COLO829 (cell line): ENCODE measurements at regions not wholly inside any gene's neighbourhood (a gene's known extent, or its start where the extent isn't known, plus 50 kb on each side); places are given as distances from the start of the nearest gene placed in this dataset.

Experiments
- DNase-seq: peaks from one replicate; pipeline ENCODE4 v3.0.0; 2012; ENCODE audit warnings: low spot score

GRCh38 chr1:103248417-103249102, 140.2 kb upstream of the COL11A1 start:
- no peak for DNase-seq

DNA sequence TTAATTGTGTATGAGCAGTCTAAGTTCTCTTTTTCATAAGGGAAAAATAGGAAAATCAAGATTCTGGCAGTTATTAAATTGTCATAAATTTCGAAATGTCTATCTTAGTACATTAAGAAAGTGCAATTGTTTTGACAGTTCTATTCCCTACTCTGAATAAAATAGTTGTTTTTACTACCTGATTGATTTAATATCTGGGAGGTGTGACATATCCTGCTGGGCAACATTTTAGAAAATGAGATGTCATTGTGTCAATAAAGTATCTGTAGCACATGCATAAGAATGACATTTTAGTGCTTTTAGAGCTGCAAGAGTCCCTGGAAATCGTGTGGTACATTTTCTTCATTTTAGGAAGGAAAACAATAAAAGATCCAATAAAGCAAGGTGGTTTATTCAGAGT, 139.2 kb upstream of the COL11A1 start:
- no peak for DNase-seq

DNA sequence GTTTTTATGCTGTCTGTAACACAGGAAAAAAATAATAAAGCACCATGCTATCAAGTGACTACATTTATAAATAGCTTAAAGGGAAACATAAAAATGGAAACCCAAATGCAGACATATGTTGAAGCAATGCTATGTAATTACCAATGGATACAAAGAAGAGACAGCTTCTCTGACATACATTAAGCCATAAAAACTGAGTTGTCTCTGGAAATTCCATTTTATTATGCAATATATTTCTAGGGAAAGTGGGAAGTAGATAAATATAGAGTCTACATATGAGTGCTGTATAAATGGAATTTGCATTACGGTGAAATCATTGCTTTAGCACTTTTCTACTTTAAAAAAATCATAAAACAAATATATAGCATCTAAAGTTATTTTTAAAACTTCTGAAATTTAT, 135.2 kb upstream of the COL11A1 start:
- no peak for DNase-seq

GRCh38 chr1:103239034-103239433, 130.7 kb upstream of the COL11A1 start:
- DNase-seq = no peak

DNA sequence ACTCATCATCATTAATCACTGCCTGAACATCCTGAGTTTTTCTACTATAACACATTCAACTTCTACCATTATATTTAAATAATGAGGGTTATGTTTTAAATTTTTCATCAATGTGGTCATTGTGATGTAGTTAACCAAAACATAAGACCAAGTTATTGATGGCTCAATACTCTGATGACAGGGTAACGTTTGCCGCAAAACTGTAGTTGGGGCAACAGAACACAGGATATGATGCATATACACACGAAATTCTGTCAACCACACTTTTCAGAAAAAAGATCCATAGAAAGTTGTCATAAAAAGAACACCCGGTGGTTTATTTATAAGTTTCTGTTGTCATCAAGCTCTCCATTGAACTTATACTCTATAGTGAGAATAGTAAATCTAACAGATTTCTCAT, 121.7 kb upstream of the COL11A1 start:
- DNase-seq = no peak

- DNase-seq = no peak
These were observed 112.3 kb upstream of the COL11A1 start for GRCh38 chr1:103220631-103221041.

GRCh38 chr1:103218821-103219220, 110.5 kb upstream of the COL11A1 start:
- no peak for DNase-seq

- DNase-seq = no peak
These were observed 110.0 kb upstream of the COL11A1 start for GRCh38 chr1:103218369-103218768.

- no peak for DNase-seq
These were observed 102.8 kb upstream of the COL11A1 start for GRCh38 chr1:103211073-103211472.

DNA sequence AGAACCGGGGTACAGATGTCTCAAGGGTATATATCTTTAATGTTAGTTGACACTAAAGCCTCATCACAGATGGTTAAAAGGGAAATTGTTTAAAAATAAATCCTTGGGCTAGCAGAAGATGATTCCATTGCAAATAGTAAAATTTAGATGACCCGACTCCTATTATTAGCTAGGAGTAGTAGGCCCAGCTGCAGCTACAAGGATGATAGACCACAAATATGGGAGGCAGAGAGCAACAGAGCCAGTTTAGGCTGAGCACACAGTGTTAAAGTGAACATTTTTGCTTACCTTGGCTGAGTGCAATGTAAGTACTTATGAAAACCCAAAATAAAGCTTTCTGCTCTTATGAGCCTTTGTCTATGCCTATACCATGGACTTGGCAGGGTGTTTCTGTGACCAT, 100.5 kb upstream of the COL11A1 start:
- DNase-seq = no peak

- DNase-seq = no peak
These were observed 90.7 kb upstream of the COL11A1 start for GRCh38 chr1:103199001-103199400.

GRCh38 chr1:103198076-103198475, 89.8 kb upstream of the COL11A1 start:
- no peak for DNase-seq

DNA sequence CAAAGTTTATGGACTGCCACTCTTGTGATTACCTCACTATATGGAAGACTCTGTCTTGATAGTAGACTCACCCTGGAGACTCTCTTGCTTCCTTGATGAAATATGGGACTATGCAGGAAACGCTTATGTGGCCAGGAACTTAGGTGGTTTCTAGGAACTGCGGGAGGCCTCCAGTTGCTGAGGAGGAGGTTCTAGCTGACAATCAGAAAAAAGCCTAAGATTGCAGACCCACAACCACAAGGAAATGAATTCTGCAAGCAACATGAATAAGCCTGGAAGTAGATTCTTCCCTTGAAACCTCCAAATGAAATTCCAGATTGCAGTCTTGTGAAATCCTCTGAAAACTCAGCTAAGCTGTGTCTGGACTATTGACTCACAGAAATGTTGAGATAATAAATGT, 88.9 kb upstream of the COL11A1 start:
- DNase-seq = no peak

DNA sequence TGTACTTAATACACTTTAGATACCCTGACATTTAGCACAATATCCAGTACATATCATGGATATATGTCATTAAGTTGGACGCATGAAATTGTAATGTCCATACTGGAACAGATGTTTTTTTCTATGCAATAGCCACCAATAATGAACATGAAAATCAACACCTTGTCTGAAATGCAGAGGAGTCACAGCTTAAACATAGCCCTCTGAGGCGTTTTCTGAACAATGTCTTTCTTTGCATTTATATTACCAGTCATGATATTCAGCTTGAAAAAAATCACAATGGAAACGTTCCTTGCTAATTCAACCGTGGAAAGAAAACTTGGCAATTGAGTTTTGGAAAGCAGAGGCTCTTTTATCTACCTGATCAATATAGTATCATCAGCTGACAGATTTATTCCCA, 86.7 kb upstream of the COL11A1 start:
- no peak for DNase-seq

DNA sequence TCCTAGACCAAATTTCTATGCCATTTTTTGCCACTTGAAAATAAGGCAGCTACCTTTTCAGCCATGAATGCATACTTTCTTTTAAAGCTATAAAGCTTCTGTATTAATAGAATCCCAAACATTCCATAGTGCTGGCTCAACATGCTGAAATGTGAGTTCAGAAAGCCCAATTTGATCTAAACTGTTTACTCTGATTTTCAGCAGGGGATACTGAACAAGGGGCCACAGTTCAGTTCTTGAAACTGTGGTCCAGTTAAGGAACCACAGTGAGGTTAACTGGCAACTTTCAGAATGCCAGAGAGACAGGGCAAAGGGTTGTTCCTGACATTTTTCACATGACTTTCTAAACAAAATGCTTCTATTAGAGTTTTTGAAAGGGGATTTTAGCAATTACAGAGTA, 85.7 kb upstream of the COL11A1 start:
- peak; percentile 40 for DNase-seq

- no peak for DNase-seq
These were observed 83.0 kb upstream of the COL11A1 start for GRCh38 chr1:103191327-103191726.

- DNase-seq = no peak
These were observed 82.4 kb upstream of the COL11A1 start for GRCh38 chr1:103190766-103191165.

- DNase-seq = no peak
These were observed 79.4 kb upstream of the COL11A1 start for GRCh38 chr1:103187673-103188072.

DNA sequence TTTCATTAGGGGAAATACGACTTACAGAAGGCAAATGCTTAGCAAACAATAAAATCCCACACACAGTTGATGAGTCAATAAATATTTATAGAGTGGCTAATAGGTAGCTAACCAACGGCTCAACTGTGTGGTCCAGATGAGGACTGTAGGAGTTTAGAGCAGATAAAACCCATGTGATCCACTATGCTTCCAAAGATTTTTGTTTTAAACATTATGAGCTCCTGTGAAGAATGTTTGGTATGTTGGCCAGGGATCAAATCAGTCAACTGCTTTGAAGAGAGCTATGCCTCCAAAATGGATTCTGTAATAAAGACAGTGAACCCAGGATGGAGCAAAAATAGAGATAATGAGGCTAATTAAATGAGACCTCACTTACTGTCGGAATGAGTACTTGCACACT, 72.3 kb upstream of the COL11A1 start:
- DNase-seq = no peak

GRCh38 chr1:103177108-103177775, 68.9 kb upstream of the COL11A1 start:
- DNase-seq = no peak

GRCh38 chr1:103171041-103171590, 62.8 kb upstream of the COL11A1 start:
- no peak for DNase-seq

GRCh38 chr1:103170609-103171008, 62.3 kb upstream of the COL11A1 start:
- DNase-seq = no peak

DNA sequence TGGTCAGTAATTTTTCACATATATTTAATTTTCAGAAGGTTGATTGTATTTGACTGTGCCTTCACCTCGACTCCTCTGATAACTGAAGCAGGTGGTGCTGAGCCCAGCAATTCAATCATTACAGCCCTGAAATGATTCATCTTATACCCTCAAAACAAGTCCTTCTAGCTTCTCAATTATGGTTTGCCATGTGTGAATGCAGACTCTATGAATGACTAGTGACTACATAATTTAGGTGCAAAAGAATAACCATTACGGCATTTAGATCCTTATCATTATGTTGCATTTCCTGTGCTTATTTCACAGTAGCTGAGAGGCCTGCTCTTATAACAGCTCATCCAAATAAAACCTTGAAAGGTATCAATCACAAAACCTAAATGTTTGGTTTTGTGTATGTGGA, 54.0 kb upstream of the COL11A1 start:
- no peak for DNase-seq

- no peak for DNase-seq
These were observed 52.0 kb upstream of the COL11A1 start for GRCh38 chr1:103160281-103160680.
